RKO (cell line): ENCODE measurements at regions not wholly inside any gene's neighbourhood (a gene's known extent, or its start where the extent isn't known, plus 50 kb on each side); places are given as distances from the start of the nearest gene placed in this dataset.
"Not testable (repeated sequence)": the region's sequence is repeated elsewhere in the genome, so short reads cannot be mapped to it uniquely, and the experiment has no call there.

Source experiments
- DNase-seq: peaks from one replicate; pipeline ENCODE4 v3.0.0-alpha.2; 2016; ENCODE audit warnings: low spot score

DNA sequence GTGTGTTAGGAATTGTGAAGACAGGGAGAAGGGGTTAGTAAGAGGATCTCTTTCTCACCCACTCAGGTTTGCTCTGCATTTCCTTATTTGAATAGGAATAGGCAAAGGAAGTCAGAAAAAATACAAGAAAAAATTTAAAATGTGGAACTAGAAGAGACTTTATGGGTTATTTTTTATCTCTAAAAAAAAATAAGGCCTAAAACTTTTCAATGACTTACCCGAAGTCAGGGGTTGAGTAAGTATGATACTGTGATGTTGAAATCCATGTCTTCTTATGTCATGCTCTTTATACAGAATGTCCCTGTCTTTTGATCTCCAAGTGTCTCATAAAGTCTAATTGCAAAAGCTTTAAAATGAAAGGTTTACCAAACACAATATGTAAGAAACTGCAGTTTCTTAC lies 148.3 kb upstream of the PIK3R1 start:
- no peak for DNase-seq

DNA sequence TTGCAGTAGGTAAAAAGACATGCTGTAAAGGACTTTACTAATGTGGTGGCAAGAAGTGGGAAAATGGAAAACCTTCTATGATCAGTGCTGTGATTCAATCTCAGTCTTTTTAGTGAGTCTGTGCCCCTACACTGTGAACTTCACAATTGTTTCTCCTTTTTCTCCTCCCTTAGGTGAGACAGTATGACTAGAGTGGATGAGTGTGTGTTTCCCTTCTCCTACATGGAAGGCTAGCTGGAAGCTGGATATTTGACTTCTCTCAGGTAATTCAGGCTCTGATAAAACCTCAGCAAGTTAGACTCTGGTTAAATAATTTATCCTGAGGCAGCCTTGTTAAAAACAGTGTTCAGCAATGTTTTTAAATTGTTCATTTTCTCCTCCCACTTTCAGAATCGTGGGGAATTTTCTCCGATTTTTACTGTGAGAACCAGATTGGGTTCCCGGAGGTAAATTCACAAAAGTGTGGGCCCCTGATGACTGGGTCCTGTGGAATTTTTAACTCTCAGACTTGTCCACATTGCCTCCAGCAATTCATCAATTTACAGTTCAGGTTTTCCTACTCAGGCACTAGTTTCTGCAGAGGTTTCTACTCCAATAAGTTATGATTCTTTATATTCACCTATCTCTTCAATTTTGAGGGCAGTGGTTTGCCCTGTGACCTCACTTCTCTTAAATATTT lies 149.1 kb upstream of the PIK3R1 start:
- DNase-seq = no peak

DNA sequence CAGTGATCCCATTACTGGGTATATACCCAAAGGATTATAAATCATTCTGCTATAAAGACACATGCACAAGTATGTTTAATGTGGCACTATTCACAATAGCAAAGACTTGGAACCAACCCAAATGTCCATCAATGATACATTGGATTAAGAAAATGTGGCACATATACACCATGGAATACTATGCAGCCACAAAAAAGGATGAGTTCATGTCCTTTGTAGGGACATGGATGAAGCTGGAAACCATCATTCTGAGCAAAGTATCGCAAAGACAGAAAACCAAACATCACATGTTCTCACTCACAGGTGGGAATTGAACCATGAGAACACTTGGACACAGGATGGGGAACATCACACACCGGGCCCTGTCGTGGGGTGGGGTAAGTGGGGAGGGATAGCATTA lies 150.2 kb upstream of the PIK3R1 start:
- DNase-seq = not testable (repeated sequence)

DNA sequence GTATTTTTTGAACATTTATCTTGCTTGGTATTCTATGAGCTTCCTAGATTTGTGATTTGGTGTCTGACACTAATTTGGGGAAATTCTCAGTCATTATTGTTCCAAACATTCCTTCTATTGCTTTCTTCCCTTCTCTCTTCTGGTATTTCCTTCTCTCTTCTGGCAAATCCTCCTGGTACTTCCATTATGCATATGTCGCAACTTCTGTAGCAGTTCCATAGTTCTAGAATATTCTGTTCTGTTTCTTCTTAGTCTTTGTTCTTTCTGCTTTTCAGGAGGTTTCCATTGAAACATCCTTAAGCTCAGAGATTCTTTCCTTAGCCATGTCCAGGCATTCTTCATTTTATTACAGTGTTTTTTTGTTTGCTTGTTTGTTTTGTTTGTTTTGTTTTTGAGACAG lies 155.2 kb upstream of the PIK3R1 start:
- no peak for DNase-seq

DNA sequence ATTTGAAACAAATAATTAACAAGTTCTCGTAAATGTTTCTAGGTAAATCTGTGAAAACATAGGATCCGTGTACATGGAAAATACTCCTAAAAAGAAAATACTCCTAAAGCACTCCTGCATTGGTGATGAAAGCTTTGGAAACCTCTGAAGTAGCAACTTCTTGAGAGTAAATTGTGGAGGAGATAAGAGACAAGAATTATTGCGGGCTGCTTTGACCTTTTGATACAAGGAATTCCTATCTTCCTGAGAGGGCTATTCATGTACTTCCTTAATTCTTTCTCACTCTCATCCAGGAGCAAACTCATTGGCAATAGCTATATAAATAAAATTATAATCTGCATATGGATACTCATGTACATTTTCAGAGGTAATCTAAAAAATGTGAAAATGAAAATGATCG lies 158.4 kb upstream of the PIK3R1 start:
- no peak for DNase-seq

DNA sequence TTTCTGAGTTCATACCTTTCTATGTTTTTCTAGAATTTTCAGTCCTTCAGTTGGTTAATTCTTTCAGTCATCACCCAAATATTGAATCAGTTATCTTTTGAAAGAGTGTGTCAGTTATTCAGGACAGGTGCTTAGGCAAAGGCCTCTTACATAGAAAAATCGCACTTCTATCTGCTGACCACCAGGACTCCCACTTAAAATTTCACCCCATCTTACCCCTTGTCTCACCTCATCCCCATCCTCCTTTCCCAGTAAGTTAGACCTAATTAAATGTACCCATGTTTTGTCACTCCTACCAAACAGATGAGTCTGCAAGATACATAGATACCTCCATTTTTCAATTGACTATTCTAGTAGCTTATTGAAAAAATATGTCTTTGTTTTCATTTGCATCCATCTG lies 159.9 kb upstream of the PIK3R1 start:
- no peak for DNase-seq

DNA sequence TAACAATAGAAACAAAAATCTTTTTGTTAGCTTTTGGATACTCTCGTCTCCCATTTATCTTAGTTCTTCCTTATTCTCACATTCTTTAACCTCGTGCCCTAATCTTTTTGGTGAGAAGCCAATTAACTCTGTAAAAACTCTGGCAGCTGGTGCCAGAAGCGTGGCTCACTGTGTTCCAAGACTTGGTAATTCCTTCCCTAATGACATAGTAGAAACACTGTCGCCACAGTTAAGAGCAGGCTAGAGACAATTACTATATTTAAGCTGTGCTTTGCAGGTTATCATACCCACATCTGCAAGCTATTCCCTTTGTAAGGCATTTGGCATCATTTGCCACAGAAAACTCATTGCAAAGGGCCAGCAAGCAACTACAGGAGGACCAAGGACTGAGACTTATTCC lies 160.9 kb upstream of the PIK3R1 start:
- no peak for DNase-seq

DNA sequence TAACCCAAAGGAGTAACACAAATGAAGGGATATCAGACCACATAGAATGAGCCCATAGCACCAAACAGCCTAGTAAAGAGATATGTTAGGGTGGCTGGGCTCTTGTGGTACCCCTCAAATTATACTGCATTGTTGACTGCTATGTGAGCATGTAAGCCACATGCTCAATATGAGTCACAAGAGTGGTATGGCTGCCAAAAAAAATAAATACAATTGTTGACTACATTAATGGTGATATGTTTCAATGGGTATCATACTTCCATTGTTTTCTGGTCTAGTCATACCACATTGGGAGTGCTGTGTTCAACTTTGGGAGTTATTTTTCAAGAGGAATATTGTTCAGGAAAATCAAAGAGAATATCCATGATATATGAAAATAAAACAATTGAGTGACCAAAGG lies 162.4 kb upstream of the PIK3R1 start:
- no peak for DNase-seq

DNA sequence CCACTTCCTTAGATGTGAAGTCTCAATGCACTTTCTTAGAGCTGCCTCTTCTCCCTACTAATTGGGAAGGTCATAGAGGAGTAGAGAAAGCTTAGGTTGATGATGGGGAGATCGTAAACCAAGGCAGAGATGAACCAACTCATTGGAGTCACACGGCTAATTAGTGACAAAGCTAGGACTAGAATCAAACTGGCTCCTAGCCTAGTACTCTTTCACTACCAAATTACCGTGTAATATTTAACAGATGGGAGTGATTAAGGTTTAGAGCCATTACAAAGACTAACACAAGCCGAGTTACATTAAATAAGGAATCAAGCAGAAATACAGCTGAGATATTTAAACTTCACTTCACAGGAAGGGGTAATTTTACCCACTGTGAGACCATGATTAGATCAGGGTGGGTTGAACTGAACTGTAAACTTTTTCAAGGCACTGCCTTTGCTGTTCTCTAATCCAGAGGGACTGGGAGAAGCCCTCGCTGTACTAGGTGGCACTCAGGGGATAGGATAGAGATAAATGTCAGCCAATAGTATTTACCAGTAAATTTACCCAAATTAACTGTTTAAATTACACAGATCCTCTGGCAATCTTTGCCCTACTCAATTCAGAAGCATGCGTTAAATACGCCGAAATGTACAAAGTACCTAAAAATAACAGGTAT lies 166.4 kb upstream of the PIK3R1 start:
- no peak for DNase-seq

DNA sequence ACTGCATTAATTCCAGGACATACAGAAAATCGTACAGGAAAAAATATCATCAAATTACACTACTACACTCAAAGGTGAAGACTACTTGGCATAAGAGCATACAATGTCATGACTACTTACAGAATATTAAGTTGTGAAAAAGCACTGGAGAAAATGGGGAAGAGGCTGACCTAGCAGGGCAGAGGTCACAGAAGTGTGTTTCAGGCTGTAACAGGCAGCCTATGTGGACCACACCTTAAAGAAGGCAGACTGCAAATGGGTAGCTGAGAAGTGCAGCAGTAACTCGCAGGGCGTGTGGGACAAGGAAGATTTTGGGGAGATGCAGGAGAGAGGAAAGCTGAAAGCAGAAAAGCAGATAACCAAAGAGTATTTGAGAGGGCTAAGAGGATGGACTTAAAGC lies 167.0 kb upstream of the PIK3R1 start:
- no peak for DNase-seq

DNA sequence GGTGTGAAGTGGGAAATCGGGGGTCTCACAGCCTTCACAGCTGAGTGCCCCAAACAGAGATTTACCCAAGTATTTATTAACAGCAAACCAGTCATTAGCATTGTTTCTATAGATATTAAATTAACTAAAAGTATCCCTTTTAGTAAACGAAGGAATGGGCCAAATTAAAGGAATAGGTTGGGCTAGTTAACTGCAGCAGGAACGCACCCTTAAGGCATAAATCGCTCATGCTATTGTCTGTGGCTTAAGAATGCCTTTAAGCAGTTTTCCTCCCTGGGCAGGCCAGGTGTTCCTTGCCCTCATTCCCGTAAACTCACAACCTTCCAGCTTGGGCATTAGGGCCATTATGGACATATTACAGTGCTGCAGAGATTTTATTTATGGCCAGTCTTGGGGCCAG lies 167.5 kb upstream of the PIK3R1 start:
- not testable (repeated sequence) for DNase-seq

DNA sequence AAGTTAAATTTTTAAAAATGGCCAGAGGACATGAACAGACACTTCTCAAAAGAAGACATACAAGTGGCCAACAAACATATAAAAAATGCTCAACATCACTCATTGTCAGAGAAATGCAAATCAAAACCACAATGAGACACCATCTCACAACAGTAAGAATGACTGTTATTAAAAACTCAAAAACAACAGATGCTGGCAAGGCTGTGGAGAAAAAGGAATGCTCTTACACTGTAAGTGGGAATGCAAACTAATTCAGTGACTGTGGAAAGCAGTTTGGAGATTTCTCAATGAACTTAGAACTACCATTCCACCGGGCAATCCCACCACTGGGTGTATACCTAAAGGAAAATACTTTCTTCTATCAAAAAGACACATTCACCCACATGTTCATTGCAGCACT lies 168.5 kb upstream of the PIK3R1 start:
- no peak for DNase-seq

DNA sequence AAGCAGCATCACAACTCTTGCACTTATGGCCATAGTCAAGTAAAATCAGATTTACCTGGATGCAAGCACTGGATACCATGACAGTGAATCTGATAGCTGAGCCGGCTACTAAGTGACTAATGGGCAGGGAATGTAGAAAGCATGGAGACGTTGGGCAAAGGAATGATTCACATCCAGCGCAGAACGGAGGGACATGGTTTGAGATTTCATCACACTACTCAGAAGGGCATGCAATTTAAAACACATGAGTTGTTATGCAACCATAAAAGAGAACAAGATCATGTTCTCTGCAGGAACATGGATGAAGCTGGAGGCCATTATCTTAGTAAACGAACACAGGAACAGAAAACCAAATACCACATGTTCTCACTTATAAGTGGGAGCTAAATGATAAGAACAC lies 169.1 kb upstream of the PIK3R1 start:
- peak; percentile 85 for DNase-seq

DNA sequence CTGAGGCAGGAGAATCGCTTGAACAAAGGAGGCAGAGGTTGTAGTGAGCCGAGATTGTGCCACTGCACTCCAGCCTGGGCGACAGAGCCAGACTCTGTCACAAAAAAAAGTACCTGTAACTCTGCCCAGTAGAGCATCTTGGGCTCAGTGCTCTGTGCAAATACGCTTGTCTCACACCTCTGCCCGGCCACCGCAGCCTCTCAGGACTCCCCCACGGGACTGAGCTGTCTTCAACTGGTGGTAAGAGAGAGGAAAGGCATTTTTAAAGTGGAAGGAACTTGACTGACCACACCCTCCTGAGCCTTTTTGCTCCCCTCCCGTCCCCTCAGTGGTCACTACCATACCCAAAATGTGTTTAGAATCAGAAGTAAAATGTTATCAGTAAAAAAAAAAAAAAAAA lies 174.3 kb upstream of the PIK3R1 start:
- no peak for DNase-seq

DNA sequence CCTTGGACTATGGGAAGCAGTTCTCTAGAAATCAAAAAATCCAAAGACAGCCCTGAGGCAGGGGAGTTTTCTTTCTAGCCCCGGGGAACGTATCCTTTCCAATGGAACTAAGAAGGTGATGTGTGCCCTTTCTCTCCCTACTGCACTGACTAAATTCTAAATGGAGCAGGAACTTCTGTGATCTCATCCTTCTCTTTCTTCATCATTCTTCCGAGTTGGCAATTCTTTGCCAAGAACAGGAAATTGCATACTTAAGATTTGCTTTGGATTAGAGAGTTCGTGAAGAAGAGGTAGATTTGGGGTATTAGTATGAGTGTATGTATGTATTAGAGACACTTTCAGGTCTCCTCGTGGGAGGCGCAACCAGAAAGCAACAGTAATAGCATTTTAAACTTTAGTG lies 178.0 kb upstream of the PIK3R1 start:
- DNase-seq = no peak

DNA sequence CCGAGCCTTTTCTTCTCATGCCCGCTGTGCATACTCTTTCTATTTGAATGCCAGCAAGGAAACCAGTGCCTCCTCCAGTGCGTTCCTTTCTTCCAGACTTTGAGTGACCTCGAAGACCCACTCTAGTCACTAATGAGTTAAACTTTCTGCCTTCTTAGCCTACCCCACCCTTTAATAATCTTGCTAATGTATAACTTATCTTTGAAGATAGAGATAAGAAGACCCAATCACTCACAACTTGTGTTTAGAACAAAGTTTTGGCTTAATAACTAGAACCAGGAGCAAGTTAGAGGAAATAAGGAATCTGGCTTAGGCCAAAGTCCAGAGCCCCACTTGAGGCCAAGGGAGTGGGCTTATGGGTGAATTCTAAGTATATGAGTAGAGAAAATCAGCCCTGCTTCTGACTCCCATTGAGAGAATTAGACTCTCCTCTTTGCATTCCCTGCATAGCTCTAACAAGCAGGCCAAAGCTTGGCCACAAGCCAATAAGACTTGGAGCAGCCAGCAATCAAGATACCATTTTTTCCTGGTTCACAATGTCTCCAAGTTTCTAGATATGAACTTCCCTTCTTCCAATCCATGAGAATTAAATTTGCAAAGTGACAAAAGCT lies 181.5 kb upstream of the PIK3R1 start:
- no peak for DNase-seq

DNA sequence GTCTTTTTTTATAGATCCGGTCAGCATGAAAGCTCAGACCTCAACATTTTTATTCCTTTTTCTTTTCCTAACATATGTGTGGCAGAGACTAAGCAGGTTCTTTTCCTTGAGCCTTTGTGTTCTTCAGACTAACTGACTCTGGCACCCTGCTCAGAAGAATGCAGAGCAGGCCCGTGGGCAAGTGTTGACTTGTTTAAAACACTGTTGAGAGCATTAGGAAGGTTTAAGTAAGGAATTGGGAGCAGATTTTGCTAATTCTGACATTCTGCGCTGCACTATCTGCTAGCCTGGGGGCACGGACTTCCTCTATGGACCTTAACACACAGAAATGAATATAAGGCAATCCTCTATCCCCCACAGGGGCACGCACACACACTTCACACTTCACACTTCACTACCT lies 182.5 kb upstream of the PIK3R1 start:
- DNase-seq = no peak

DNA sequence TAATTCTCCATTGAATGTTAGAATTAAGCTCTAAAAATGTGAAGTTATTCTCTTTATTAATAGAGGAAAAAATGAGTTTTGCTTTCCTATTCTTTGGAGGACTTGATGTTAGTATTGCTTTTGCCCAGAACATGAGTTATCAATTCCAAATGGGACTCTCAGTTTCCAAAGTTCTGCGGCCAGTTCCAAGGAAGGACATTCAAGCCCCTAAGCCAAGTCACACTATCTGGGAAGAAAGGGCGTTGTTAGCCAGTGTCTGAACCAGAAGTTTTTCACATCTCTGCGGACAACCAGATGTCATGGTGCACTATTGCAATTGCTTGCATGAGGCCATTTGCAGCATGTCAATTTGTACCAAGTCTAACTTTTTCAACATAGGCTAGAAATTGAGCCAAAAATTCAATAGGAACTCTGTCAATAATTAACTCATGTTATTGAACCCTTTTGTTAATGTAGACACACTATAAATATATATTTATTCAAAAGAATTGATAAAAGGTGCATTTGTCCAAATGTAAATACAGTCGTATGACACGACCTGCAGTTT lies 183.3 kb upstream of the PIK3R1 start:
- no peak for DNase-seq

DNA sequence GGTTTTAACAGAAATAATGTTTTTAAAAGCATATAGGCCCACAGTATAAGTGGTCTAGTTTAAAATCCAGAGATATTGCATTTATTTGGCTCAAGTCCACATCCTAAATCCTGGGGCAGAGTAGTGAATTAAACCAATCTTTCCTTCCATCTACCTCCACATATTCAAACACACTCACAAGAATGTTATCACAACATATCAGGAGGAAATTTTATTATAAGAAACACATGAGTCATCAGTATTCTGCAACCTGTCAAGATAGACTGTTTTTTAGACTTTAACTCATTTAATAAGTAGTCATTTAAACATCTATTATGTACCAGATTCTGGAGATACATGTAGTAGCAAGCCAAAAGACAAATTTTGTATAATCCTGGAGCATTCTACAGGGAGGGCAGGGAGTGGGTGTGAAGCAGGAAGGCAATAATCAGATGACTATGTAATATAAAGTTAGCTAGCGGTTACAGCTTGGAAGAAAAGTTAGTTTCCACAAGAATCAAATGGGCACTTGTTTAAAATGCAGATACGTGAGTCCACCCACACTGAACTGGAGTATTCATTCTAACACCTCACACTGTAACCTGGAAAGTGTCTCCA lies 187.3 kb upstream of the PIK3R1 start:
- no peak for DNase-seq

DNA sequence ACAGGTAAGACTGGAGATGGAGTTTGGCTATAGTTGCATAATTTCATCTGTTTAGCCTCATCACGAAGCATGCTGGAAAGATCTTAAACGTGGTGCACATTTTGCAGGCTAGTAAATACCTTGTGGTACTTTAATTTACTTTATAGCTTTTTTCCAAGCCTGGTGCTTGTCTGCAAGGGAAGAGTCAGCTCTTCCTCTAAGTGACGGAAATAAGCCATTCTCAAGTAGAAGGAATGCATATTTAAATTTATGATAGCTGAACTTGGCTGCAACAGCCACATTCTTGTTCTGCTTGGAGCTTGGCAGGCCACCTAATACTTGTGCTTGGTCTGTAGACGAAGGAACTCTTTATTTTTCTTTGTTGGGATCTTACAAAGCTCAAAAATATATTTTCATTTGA lies 188.0 kb upstream of the PIK3R1 start:
- DNase-seq = no peak

DNA sequence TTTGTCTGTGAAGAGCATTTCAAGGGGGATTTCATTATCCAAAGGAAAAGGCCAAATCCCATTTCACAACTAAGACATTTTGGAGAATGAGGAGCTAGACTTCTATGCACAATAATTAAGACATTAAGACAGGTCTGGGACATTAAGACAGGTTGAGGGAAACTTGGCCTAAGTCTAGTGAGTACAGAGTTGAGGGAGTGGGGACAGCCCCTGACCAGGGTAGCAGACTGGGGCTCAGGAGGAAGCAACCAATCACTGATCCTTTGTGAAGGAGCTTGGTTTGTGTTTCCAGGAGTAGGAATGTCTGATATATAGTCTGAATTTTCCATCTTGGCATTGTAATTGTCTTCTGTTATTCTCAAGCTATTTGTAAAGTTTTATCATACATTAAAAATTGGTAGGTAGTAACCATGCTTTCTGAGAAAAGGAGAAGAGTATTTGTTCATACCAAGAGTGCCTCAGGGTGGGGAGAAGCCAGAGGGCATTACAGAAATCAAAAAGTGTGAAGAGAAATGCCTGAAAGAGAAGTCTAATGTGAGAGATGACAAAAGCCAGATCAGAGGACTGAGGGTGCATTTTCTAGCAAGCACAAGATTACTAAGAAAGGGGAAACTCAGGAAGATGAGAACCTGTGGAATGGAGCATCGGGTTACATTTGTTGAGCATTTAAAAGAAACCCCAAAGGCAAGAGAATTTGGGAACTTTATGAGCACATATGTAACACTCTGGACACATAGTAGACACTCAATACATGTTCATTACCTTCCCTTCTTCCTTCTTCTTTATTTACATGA lies 189.3 kb upstream of the PIK3R1 start:
- DNase-seq = no peak

DNA sequence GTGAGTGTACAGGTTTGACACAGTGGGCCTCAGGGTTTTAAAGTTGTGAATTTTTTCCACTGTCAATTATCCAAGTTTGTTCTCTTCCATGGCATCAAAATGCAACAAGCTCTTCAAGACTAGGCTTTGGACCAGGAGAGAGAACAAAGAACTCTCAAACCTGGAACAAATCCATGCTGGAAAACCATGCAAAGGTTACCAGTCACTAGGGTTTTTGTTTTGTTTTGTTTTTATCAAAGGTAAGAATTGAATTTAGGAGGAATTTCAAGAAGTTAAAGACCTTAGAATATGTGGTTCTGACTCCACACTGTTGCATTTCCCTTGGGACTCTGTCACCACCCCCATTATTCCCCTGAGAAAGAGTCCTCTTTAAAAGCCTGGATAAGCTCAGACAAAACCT lies 191.1 kb upstream of the PIK3R1 start:
- DNase-seq = no peak
